ENCODE measurements at regions not wholly inside any gene's neighbourhood (a gene's known extent, or its start where the extent isn't known, plus 50 kb on each side); places are given as distances from the start of the nearest gene placed in this dataset.
"Not testable (repeated sequence)": the region's sequence is repeated elsewhere in the genome, so short reads cannot be mapped to it uniquely, and the experiment has no call there.

DNA sequence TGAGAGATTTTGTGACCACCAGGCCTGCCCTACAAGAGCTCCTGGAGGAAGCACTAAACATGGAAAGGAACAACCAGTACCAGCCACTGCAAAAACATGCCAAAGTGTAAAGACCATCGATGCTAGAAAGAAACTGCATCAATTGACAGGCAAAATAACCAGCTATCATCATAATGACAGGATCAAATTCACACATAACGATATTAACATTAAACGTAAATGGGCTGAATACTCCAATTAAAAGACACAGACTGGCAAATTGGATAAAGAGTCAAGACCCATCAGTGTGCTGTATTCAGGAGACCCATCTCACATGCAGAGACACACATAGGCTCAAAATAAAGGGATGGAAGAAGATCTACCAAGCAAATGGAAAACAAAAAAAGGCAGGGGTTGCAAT is 182.4 kb downstream of the PRELID2 start:
- DNase-seq (ENCODE audit: low read depth): not testable (repeated sequence)

GRCh38 chr5:145647137-145647536 is 188.0 kb downstream of the PRELID2 start:
- DNase-seq (ENCODE audit: low read depth): peak; percentile 62

- DNase-seq (ENCODE audit: low read depth): not testable (repeated sequence)
These were observed 191.9 kb downstream of the PRELID2 start for GRCh38 chr5:145643214-145643613.

- DNase-seq (ENCODE audit: low read depth): peak; percentile 27
These were observed 197.7 kb downstream of the PRELID2 start for GRCh38 chr5:145637396-145637795.

DNA sequence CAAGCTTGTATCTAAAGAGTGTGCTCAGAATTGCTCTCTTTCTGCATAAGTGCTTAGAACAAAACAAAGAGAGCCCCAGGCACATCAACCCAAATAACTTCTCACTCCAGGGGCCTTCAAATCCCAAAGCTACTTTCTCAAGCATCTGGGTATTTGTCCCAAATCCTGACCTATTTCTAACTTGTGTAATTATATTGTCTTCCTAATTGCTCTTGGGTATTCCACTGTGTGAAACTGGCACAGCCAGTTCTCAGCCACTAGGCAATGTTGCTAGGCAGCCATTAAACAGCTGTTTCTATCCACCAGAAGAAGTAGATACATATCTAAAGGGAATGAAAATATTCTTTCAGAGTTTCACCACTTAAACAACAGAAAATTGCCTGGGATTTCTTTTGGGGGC is 198.8 kb downstream of the PRELID2 start:
- no peak for DNase-seq (ENCODE audit: low read depth)

DNA sequence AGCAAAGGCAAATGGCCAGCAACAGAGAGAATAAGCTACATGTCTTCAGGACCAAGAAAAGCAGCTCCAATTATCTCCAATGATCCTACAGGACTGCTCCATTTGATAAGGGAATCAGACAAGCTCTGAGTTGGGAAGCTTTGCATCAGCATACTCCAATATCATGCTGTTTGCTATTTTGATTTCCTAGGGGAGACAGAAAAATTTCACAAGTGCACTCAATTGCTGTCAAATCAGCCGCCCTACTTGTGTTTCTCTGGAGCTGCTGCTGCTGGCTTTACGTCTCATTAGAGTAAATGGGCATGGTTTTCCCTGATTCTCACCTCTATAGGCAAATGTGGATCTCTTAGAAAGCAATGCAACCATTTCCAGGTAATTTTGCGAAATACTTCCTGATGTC is 201.7 kb downstream of the PRELID2 start:
- DNase-seq (ENCODE audit: low read depth): no peak

DNA sequence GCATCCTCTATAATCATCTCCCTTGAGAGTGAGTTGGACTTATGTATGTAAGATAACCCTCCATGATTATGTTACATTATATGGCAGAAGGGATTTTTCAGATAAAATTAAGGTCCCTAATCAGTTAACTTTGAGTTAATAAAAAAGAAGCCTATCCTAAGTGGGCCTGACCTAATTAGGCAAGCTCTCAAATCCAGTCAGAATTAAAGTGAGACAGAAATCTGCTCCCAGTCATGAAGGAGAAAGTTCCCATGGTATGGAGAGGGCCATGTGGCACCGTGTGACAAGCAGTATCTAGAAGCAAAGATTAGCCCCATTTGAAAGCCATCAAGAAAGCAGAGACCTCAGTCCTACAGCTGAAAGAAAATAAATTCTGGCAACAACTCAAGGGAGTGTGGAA is 202.4 kb downstream of the PRELID2 start:
- no peak for DNase-seq (ENCODE audit: low read depth)

GRCh38 chr5:145629047-145629446 is 206.1 kb downstream of the PRELID2 start:
- DNase-seq (ENCODE audit: low read depth): no peak

DNA sequence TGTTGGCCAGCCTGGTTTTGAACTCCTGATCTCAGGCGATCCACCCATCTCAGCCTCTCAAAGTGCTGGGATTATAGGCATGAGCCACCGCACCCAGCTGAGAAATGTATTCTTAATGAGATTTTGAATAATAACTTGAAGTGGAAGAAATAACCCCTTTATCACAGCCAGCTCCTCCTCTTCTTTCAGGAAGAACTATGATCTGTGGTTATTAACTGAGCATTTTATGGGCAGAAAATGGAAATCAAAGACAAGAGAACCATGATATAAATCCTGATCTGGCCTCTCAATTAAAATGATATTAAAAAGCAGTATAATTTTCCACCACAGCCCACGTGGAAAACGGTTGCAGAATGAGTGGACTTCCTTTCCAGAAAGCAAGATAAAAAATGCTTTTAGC is 206.6 kb downstream of the PRELID2 start:
- no peak for DNase-seq (ENCODE audit: low read depth)

- no peak for DNase-seq (ENCODE audit: low read depth)
These were observed 215.3 kb downstream of the PRELID2 start for GRCh38 chr5:145619806-145620310.

DNA sequence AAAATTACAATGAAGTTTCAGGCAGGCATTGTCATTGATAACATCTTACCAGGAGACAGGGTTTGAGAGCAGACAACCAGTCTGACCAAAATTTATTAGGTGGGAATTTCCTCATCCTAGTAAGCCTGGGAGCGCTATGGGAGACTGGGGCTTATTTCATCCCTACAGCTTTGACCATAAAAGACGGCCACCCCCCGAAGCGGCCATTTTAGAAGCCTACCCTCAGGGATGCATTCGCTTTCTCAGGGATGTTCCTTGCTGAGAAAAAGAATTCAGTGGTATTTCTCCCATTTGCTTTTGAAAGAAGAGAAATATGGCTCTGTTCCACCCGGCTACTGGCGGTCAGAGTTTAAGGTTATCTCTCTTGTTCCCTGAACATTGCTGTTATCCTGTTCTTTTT is 218.4 kb downstream of the PRELID2 start:
- not testable (repeated sequence) for DNase-seq (ENCODE audit: low read depth)

DNA sequence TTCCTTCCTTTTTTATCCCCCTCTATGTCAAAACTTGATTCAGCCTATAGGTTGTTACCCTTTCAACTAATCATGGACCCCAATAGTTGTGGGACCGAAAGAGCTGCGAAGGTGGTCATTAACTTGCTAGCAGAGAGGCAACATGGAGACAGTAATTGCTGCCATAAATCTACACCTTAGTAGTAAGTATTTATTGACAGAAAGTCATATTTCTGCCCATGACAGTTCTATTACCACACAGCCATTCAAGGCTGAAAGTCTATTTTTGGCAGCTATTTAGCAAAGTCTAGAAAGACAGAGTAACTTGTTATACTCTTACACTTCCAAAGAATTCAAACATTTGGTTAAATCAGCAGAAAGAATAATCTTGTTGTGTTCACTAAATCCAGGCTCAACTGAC is 236.2 kb downstream of the PRELID2 start:
- DNase-seq (ENCODE audit: low read depth): no peak

DNA sequence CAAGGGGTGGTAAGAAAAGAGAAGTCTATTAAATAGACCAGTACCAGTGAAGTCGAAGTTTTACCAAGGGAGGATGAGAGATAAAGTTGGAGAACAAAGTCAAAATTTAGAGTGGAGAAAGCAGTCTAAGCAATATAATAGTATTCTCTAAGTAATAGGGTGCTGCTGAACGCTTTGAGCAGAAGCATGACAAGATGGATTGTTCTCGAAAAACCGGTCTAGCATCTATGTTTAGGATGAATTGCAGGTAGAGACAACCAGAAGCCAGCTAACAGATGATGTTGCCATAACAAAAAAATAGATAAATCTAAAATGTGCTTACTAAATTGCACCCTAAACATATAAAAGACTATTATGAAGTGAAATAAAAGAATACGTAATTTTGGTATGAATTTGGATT is 237.0 kb downstream of the PRELID2 start:
- DNase-seq (ENCODE audit: low read depth): no peak

GRCh38 chr5:145591578-145591977 is 243.6 kb downstream of the PRELID2 start:
- DNase-seq (ENCODE audit: low read depth): peak; percentile 31

DNA sequence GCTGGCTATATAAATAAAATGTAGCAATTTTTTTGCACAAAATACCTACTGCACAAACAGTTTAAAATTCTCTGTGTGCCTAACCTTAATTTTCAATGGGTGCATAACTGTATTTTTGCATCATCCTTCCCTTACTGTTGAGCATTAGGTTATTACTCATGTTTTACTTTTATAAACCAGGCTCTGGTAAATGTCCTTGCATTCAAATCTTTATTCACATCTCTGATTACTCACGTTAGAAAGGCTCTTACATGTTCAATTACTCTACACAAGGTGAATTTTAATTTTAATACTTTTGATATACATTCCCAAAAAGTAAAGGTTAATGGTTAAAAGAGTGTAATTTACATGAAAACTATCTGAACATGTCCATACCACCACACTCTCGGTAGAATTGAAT is 246.1 kb downstream of the PRELID2 start:
- no peak for DNase-seq (ENCODE audit: low read depth)

GRCh38 chr5:145588558-145588957 is 246.6 kb downstream of the PRELID2 start:
- no peak for DNase-seq (ENCODE audit: low read depth)

- no peak for DNase-seq (ENCODE audit: low read depth)
These were observed 247.0 kb downstream of the PRELID2 start for GRCh38 chr5:145588113-145588512.

DNA sequence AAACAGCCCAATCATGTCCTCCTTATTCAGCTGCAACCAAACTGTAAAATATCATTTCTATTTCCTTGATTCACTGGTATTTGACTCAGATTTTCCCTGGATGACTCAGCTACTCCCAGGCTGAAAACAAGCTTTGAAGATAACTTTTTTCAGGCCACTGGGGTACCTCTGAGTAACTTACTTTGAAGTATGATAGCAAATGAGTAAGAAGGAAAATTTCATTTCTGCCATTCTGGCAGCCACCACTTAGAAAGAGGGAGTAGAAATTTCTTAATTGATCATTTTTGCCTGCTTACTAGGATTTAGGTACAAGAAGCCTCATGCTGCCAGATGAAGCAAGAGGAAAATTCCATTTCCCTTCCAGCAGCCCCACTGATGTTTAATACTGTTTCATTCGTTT is 247.4 kb downstream of the PRELID2 start:
- peak; percentile 93 for DNase-seq (ENCODE audit: low read depth)

DNA sequence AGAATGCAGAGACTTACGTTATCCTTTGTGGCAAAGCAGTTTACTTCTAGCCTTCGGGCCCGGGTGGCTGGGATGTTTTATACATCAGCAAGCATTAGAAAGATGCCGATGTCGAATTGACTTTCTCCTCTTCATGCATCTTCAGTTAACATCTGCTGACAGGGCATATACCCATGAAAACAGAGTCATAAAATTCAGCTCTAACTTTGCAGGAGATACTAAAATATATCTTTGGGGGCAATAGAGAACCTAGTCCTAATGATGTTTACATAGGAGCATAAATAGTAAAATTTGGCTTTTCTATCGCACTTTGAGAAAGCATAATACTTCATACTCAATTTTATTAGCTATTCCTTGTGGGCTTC is 247.9 kb downstream of the PRELID2 start:
- DNase-seq (ENCODE audit: low read depth): no peak

DNA sequence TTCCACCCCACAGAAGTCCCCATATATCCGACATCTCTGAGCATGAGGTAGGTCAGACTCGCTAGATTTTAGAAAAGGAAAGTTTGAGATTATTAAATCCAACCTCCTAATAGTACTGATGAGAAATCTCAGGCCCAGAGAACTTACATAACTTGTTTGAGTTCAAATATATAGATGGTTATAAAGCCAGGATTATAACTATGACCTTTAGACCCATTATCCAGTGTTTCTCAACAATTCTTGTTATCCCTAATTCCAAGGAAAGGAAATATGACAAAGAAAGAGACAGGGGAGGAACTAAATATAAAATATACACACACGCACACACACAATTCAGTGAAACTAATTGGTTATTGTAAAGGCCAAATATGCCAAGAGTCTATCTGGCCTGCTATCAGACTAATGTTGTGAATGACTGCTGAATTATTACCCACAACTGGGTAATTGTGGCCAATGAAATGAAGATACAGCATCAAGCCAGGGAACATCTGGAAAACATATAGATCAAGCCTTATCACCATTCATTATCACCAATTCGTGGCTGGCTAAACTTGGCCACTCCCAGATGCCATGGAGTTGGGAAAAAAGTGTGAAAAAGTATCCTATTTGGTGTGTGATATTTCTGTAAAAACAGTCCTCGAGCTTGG is 248.4 kb downstream of the PRELID2 start:
- no peak for DNase-seq (ENCODE audit: low read depth)

GRCh38 chr5:145585443-145586148 is 249.5 kb downstream of the PRELID2 start:
- no peak for DNase-seq (ENCODE audit: low read depth)

DNA sequence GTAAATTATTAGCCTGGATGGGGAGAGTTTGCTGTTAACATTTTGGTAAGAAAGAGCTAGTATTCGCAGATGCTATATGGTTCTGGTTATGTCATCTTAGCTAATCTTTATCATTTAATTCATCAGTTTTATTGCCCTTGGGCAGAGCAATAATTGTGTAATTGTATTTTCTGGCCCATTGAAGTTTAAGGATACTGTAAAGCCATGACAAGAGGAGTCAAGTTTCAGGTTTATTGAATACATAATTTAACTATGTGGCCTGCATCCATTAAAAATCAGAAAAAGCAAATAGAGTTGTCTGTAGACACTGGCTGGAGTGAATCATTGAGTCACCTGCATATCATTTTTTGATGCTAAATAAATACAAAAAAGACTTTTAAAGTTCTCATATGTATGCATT is 255.8 kb downstream of the PRELID2 start:
- DNase-seq (ENCODE audit: low read depth): no peak

- no peak for DNase-seq (ENCODE audit: low read depth)
These were observed 260.1 kb downstream of the PRELID2 start for GRCh38 chr5:145574889-145575573.
